ENCODE measurements at regions not wholly inside any gene's neighbourhood (a gene's known extent, or its start where the extent isn't known, plus 50 kb on each side); places are given as distances from the start of the nearest gene placed in this dataset.

- no peak for TF ChIP-seq CTCF (IDR thresholded peaks at IDR 0.05)
- no peak for TF ChIP-seq KDM1A (IDR thresholded peaks at IDR 0.05; ENCODE audit: low read depth)
- no peak for TF ChIP-seq RAD21 (conservative IDR thresholded peaks at IDR 0.05 in 1 of 2, IDR thresholded peaks at IDR 0.05 in 1 of 2)
- TF ChIP-seq, protein P1, sequence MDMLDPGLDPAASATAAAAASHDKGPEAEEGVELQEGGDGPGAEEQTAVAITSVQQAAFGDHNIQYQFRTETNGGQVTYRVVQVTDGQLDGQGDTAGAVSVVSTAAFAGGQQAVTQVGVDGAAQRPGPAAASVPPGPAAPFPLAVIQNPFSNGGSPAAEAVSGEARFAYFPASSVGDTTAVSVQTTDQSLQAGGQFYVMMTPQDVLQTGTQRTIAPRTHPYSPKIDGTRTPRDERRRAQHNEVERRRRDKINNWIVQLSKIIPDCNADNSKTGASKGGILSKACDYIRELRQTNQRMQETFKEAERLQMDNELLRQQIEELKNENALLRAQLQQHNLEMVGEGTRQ (IDR thresholded peaks at IDR 0.05): no peak
- TF ChIP-seq MYC (IDR thresholded peaks at IDR 0.05; ENCODE audit: borderline replicate concordance, low read length): no peak
- TF ChIP-seq POLR2A (IDR thresholded peaks at IDR 0.05; ENCODE audit: low read length): no peak
- TF ChIP-seq EP300 (IDR thresholded peaks at IDR 0.05): no peak
- TF ChIP-seq CHD2 (IDR thresholded peaks at IDR 0.05; ENCODE audit: low read length, partially characterized antibody): no peak
- TF ChIP-seq ESRRA (IDR thresholded peaks at IDR 0.05; ENCODE audit: borderline replicate concordance, low read length): no peak
- TF ChIP-seq JUN (IDR thresholded peaks at IDR 0.05): no peak
Observed at GRCh38 chr5:155529362-155529761, 515.8 kb downstream of the KIF4B start.

Data from A549 (cell line).